ENCODE measurements at regions not wholly inside any gene's neighbourhood (a gene's known extent, or its start where the extent isn't known, plus 50 kb on each side); places are given as distances from the start of the nearest gene placed in this dataset.

GRCh38 chr6:167455371-167455770 is 130.5 kb downstream of the TTLL2 start:
- no peak for TF ChIP-seq MAX (IDR thresholded peaks at IDR 0.05; ENCODE audit: low read depth)
- TF ChIP-seq USF2 (IDR thresholded peaks at IDR 0.05; ENCODE audit: borderline replicate concordance, low read depth, low read length): no peak

Data from SK-N-SH (cell line).